ENCODE measurements at regions not wholly inside any gene's neighbourhood (a gene's known extent, or its start where the extent isn't known, plus 50 kb on each side); places are given as distances from the start of the nearest gene placed in this dataset.

GRCh38 chr12:82146740-82147139 is 211.4 kb downstream of the CCDC59 start:
- TF ChIP-seq CTCF (conservative IDR thresholded peaks at IDR 0.05; ENCODE audit: low read depth, low read length) (no peak), EZH2 (IDR thresholded peaks at IDR 0.05; ENCODE audit: borderline replicate concordance, low read depth, low read length, poor library complexity, severe bottlenecking) (no peak)

Data from A673 (cell line).